PC-3 (cell line): ENCODE measurements at regions not wholly inside any gene's neighbourhood (a gene's known extent, or its start where the extent isn't known, plus 50 kb on each side); places are given as distances from the start of the nearest gene placed in this dataset.

Source experiments
- CTCF ChIP-seq: fragments of 300-600 bp; sonication (generic); conservative IDR thresholded peaks from 2 replicates; pipeline ENCODE4 v1.5.1; 2017; ENCODE audit warnings: antibody characterized with exemption, low read depth, mild to moderate bottlenecking, low read length
- EZH2 ChIP-seq: fragments of 300-600 bp; sonication (generic); IDR thresholded peaks from one replicate; pipeline ENCODE4 v1.6.1; 2017; ENCODE audit warnings: antibody characterized with exemption, mild to moderate bottlenecking, low read length; ENCODE audit not compliant: unreplicated experiment
- EZH2phosphoT487 ChIP-seq: fragments of 300-600 bp; sonication (generic); IDR thresholded peaks from 2 replicates; pipeline ENCODE4 v1.6.1; 2018; ENCODE audit warnings: mild to moderate bottlenecking, antibody characterized with exemption, low read length, borderline replicate concordance

GRCh38 chr9:7542126-7542525, 257.5 kb downstream of the DMAC1 start:
- TF ChIP-seq EZH2 (no peak), CTCF (no peak), EZH2phosphoT487 (no peak)
